Loucy (cell line): ENCODE measurements at regions not wholly inside any gene's neighbourhood (a gene's known extent, or its start where the extent isn't known, plus 50 kb on each side); places are given as distances from the start of the nearest gene placed in this dataset.

Source experiments
- EZH2phosphoT487 ChIP-seq: fragments of 200-600 bp; IDR thresholded peaks from 2 replicates; pipeline ENCODE4 v1.6.1; 2018; ENCODE audit warnings: antibody characterized with exemption, mild to moderate bottlenecking, moderate library complexity, borderline replicate concordance
- TF ChIP-seq, protein P1 (sequence below): fragments of 200-600 bp; sonication (generic); conservative IDR thresholded peaks from 2 replicates; pipeline ENCODE4 v1.5.1; 2014; ENCODE audit warnings: mild to moderate bottlenecking, antibody characterized with exemption, low read length

DNA sequence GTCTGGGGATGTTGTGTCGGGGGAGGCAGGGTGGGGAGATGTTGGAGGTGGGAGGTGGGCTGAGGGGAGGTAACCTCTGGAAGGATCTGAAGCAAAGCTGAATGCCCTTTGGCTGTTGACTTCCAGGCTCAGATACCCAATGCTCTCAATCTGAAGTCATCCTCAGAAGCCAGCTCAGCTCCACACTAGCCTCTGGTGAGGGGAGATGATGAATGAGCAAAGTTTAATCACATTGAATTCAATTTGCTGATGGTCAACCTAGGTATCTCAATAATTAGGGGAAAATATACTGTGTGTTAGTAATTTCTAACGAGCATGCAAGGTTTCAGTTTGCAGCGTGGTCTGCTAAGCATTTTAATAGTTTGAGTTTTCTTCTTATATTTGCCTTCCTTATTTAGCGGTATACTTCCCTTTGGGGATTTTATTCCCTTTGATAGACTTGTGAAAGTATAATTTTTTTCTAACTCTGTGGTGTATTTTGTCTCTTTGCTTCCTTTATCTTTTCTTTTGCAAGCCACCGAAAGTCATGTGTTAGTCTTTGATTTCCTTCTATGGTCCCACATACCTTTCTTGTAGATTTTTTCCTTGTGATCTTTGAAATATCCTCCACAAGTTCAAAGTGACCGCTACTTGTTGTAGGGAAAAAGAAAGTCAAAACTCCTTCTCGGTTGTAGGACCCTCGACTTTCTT lies 146.3 kb upstream of the LEF1 start:
- TF ChIP-seq, protein P1, sequence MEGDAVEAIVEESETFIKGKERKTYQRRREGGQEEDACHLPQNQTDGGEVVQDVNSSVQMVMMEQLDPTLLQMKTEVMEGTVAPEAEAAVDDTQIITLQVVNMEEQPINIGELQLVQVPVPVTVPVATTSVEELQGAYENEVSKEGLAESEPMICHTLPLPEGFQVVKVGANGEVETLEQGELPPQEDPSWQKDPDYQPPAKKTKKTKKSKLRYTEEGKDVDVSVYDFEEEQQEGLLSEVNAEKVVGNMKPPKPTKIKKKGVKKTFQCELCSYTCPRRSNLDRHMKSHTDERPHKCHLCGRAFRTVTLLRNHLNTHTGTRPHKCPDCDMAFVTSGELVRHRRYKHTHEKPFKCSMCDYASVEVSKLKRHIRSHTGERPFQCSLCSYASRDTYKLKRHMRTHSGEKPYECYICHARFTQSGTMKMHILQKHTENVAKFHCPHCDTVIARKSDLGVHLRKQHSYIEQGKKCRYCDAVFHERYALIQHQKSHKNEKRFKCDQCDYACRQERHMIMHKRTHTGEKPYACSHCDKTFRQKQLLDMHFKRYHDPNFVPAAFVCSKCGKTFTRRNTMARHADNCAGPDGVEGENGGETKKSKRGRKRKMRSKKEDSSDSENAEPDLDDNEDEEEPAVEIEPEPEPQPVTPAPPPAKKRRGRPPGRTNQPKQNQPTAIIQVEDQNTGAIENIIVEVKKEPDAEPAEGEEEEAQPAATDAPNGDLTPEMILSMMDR = no peak
- no peak for TF ChIP-seq EZH2phosphoT487
